ENCODE measurements at regions not wholly inside any gene's neighbourhood (a gene's known extent, or its start where the extent isn't known, plus 50 kb on each side); places are given as distances from the start of the nearest gene placed in this dataset.

DNA sequence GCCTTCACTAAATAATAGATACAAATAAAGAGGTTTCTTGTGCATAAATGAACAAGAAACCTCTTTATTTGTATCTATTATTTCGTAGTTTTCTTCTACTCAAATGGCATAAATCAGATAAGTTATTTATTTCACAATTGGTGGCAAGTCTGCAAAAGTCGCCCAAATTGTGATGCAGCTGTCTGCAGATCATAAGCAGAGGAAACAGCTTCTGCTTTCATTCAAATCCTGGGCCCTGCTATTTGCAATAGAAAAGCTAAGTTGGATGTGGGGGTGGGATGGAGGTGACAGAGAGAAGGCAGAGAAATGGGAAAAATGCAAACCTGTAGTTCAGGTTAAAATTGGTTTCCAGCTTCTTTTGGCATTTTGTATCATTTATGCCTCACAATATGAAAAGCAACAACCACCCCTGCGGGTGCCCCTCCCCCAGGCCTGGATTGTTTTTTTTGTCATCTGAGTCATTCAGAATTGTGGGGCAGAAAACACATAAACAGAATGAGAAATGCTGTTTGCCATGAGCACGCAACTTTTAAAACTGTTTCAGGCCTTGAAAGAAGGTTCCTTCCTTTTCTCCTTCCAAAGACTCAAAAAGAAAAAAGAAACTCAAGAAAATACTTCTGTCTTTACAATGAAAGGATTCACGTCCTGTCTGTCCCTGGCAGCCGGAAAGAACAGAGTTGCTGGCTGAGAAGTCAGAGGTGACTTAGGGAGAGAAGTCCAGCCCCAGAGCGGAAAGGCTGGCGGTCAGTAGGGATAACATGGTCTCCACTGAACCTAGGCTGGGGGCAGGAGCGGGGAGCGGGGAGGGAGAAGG, 132.9 kb downstream of the BAMBI start:
- intact Hi-C loops (cut with micrococcal nuclease), result no loop called here

DNA sequence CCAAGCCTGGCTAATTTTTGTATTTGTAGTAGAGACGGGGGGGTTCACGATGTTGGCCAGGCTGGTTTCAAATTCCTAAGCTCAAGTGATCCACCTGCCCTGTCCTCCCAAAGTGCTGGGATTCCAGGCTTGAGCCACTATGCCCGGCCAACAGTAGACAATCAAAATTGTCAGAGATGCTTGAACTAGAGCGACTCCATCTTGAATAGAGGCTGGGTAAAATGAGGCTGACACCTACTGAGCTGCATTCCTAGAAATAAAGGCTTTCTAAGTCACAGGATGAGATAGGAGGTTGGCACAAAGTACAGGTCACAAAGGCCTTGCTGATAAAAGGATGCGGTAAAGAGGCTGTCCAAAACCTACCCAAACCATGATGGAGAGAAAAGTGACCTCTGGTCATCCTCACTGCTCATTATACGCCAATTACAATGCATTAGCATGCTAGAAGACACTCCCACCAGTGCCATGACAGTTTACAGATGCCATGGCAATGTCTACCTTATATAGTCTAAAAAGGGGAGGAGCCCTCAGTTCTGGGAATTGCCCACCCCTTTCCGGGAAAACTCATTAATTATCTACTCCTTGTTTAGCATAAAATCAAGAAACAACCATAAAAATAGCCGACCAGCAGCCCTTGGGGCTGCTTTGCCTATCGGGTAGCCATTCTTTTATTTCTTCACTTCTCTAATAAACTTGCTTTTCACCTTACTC, 134.5 kb downstream of the BAMBI start:
- intact Hi-C loops (cut with micrococcal nuclease), result no loop called here

DNA sequence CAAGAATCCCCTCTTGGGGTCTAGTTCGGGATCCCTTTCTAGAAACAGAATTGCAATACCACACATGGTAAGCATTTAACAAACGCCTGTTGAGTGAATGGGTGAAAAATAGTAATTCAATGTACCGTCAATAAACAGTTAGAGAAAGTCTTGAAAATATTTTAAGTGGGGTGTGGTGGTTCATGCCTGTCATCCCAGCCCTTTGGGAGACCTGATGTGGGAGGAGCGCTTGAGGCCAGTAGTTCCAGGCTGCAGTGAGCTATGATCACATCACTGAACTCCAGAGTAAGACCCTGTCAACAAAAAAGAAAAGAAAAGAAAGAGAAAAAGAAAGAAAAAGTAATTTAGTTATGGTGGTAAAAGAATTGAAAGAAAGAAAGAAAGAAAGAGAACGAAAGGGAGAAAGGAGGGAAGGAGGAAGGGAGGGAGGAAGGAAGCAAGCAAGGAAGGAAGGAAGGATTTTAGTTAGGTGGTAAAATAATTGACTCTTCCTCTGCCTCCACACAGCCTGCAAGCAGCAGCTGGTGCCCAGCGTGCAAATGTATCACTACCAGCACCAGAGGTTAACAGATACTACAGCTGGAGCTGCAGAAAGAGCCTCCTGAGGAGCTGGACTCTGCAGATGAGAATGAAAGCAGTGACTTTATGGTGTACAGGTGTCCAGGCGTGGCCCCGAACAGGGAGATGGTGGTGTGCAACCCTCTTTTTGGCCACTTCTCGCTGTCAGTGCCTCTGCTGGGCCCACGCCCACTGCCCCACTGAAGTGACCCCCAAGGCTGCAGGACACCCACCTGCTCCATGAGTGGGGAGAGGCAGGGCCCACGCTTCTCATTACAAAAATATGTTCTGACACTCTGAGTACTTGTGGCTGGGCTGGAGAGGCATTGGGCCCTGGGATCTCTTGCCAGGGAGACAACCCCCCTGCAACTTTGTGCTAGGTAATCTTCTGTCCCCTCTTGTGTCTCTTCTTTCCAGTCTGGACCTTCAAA, 135.4 kb downstream of the BAMBI start:
- intact Hi-C loops (cut with micrococcal nuclease), result no loop called here

DNA sequence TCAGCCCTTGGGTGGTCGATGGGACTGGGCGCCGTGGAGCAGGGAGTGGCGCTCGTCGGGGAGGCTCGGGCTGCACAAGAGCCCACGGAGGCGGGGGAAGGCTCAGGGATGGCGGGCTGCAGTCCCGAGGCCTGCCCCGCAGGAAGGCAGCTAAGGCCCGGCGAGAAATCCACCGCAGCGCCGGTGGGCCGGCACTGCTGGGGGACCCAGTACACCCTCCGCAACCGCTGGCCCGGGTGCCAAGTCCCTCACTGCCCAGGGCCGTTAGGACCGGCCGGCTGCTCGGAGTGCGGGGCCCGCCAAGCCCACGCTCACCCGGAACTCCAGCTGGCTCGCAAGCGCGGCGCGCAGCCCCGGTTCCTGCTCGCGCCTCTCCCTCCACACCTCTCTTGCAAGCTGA, 138.4 kb downstream of the BAMBI start:
- intact Hi-C loops (cut with micrococcal nuclease), result no loop called here

DNA sequence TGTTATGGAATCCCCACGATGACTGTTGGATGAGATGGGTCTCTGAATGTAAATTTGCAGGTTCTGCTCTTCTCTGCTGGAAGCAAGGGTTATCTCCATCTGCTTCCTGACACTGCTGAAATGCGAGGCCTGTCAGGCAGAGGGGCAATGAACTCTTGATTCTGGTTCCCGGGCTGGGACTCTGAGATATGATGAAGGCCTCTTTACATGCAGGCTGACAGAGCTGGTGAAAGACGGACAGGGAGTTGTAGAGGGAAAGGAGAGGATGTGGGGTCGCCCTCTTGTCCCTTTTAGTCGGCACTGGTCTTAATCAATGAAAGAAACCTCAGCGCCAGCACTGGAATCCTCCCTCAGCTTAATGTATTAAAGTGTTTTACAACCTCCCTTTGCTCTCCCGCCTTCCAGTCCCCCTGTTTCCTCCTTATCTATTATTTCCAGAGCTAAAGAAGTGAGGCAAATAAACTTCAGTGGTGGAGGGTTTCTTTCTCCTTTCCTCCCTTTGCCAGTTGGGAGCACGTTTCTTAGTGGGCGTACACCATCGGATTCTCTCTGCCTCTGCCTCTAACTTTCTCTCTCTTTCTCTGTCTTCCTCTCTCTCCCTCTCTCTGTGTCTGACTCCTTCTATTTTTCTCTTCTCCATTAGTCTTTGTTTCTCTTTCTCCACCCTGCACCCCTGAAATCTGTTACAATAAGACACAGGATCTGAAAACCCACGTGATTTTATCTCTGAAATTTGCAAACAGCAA, 145.6 kb downstream of the BAMBI start:
- intact Hi-C loops (cut with micrococcal nuclease), result no loop called here

DNA sequence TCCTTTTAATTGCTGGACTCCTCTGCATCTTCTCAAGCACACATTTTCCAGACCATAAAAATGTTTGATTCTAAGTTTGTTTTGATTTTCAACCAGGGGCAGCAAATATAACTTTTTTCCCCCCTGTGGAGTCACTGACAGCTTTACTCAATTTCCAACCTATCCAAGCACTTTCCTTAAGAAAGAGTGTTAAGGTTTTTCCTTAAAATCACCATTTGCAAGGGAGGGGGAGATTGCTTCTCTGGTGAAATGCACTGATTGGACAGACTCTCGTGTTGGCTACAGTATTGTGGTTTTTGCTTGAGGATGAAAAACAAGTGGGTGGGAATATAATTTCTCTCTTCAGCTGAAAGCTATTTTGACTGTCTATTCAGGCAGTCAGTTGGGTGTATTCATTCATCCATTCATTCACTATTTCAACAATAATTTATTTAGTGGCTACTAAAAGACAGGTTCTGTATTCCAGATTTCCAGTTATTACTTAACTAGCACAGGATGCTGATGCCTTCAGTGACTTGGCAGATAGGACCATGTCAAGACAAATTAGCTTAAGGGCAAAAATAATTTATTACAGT, 146.3 kb downstream of the BAMBI start:
- intact Hi-C loops (cut with micrococcal nuclease), result no loop called here

DNA sequence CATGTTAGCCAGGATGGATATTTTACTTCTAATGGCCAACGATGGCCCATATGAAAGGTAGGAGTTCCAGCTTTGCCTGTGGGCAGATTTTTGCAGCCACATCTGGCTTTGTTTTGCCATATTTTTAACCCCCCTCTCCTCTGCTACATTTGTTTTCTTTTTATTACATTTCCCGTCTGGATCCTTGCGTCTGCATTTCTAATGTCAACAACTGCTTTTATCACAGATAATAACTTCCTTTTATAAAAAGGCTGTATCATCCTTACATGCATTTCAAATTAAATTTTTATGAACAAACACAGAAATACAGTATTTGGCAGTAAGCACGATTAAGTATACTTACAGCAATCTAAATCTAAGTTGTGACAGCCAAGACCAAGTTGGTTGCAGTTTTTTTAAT, 156.0 kb downstream of the BAMBI start:
- intact Hi-C loops (cut with micrococcal nuclease), result no loop called here

DNA sequence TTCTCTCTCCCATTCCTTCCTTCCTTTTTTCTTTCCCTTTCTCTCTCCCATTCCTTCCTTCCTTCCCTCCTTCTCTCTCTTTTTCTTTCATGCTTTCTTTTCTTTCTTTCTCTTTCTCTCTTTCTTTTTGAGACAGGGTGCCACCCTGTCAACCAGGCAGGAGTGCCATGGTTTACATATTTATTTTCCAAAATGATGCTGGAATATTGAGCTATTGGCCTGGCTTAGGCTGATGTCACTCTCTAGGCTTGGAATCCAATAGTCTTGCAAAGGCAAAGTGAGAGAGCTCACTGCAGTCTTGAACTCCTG, 159.1 kb downstream of the BAMBI start:
- intact Hi-C loops (cut with micrococcal nuclease), result no loop called here

DNA sequence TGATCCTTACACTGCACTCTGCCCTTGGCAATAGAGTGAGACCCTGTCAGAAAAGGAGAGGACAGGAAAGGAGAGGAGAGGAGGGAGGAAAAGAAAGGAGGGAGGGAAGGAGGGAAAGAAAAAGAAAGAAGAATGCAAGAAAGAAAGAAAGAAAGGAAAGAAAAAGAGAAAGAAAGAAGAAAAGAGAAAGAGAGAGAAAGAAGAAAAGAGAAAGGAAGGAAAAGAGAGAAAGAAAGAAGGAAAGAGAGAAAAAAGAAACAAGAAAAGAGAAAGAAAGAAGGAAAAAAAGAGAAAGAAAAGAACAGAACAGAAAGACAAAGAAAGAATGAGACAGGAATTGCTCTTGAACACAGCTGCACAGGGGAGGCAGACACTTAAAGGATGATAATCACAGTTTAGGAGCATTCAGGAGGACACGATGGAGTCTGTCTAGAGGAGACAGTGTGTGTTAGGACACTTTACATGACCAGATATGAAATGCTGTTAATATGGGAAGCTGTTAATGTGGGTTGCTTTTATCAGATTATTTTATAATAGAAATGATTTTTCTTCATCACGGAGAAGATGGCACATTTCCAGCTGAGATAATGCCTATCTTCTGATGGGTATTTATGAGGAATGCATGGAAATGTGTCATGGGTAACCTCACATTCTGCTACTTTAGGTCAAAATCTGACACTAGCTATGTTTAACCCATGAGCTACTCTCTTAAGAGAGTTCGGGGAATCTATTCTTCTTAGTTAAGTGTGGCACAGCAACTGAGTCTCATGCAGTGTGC, 160.5 kb downstream of the BAMBI start:
- intact Hi-C loops (cut with micrococcal nuclease), result no loop called here

DNA sequence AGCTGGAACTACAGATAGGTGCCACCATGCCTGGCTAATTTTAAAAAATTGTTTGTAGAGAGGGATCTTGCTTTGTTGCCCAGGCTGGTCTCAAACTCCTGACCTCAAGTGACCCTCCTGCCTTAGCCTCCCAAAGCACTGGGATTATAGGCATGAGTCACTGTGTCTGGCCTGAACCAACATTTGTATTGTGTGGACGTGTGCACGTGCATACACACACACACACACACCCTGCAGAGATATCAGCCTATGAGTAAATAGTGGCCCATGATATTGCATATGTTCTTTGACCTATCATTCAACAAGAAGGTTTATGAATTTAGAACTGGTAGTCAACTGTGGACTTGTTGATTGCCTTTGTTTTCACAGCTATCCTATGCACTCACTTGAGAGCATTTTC, 161.6 kb downstream of the BAMBI start:
- intact Hi-C loops (cut with micrococcal nuclease), result no loop called here

DNA sequence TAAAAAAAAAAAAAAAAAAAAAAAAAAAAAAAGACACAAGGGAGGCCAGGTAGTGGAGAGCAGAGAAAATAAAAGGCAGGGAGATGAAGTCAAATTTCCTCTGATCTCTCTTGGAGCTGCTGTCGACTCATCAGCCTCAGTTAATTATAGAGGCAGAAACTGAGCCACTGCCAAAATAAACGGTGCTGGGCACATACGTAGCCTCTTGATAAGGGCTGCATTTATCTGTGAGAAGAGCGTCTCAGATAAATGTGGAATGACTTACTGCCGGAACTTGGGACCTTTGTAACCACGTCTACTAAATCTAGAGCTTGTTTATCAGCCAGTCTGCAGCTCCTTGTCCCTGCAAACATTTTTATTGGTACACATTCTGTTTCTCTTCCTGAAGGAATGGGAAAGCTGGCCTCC, 162.3 kb downstream of the BAMBI start:
- intact Hi-C loops (cut with micrococcal nuclease), result no loop called here

DNA sequence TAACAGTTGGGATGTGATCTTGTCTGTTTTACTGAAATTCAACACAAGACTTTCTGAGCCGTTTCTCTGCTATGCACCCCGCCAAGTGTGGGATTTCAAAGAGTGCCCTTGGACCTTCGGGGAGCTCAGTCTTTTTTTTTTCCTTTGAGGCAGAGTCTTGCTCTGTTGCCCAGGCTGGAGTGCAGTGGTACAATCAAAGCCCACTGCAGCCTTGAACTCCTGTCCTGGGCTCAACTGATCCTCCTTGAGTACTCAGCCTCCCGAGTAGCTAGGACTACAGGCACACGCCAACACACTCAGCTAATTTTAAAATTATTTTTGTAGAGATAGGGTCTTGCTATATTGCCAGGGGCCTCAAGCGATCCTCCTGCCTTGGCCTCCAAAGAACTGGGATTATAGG, 162.9 kb downstream of the BAMBI start:
- intact Hi-C loops (cut with micrococcal nuclease), result no loop called here

DNA sequence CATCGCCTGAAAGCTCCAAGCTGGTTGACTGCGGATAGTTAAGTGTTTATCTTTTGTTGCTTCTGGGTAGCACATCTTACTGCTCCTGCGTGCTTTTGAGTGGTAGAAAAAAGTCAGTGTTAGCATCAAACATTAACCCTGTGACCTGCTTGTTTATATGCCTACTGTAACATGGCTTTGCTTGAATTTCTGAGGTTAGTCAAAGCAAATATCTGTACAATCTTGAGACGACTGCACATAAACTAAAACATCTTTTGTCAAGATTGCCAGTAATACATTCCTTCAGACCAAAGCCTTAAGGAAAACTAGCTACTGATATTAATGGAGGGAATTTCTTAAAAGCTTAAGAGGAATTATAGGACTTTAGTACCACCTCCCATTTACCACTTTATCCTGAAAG, 163.7 kb downstream of the BAMBI start:
- intact Hi-C loops (cut with micrococcal nuclease), result no loop called here

DNA sequence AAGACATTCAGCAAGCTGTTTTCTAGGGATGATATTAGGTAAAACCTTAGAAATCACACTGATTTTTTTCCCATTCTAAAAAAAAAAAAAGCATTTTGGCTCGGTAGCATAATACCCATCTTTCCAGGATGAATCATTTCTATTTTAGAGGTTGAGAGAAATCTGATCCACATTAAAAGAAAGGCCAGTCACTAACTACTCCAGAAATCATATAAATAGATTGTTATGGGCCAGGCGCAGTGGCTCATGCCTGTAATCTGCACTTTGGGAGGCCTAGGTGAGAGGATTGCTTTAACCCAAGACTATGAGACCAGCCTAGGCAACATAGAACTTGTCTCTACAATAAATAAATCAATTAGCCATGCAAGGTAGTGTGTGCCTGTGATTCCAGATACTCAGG, 164.3 kb downstream of the BAMBI start:
- intact Hi-C loops (cut with micrococcal nuclease), result no loop called here

DNA sequence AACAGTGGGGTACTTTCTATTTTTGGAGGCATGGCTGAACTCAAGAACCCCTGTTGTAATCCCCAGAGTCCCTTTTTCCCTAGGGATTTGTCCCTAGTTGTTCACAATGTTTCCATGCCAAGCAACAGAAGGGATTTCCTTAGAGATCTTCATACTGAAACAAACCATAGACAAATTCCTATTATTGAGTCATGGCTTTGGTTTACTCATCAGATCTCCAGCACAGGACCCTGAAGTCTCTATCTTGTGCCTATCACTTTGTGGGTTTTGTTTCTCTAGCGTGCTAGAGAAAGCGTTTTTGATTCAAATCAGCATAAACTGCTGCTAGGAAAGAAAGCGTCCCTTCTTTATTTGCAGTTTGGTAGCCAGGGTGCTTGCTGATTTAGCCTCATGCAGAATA, 165.0 kb downstream of the BAMBI start:
- intact Hi-C loops (cut with micrococcal nuclease), result no loop called here

DNA sequence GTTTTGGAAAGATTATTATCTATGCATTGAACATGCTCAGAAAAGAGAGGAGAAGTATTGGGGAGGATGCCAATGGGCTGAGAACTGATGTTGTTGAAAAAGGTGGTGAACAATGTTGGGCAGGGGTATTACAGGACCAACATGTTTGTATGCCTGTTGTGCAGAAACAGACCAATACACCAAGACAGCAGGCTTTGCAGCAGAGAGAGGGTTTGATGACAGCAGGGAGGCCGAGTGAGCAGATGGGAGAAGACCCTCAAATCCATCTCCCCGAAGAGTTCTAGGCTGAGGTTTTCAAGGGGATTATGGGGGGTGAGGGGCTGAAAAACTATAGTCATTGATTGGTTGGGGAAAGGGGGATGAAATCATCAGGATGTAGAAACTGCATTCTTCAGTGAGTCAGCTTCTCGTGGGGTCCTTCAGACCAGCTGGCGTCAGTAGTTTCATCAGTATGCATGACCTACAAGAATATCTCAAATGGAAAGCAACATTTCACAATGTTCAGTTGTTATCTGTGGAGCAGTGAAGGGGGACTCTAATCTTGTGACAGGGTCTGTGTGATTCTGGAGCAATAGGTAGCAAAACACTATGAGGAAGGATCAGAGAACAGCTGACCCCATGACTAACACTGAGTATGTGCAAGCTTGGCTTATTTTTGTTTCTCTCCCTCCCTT, 167.8 kb downstream of the BAMBI start:
- intact Hi-C loops (cut with micrococcal nuclease), result no loop called here

DNA sequence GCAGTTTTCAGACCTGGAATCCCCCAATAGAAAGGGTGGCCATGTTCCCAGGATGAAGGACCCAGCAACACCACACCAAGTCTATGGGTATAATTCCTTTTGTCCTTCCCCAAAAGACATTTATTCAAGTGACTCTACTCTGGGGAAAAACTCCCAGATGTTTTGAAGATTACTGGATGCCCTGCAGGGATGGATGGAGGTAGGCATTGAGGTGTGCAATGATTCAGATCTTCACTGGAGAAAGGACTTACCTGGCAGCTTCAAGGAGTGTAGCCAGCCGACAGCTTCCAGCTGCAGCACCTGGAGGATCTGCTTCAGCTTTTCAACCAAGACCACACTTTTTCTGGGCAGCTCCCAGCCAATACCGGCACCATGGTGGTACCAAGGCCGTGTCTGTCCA, 172.0 kb downstream of the BAMBI start:
- intact Hi-C loops (cut with micrococcal nuclease), result no loop called here

DNA sequence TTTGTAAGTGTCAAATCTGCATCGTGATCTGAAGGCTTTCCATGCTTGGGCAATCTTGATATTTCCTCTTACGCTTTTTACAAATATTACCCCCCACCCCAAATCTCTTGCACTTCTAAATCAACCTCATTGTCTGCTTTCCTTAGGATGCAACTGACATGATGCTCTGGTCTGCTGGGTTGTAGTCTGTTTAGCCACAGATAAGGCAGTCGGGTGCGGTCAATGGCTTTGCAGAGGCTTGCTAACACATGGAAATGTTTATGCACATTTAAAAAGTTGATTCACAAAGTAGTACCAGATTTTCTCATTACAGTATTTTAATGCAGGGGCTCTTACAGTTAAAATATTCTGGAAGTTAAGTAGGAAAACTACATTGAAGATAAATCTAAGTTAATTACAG, 172.5 kb downstream of the BAMBI start:
- intact Hi-C loops (cut with micrococcal nuclease), result no loop called here

DNA sequence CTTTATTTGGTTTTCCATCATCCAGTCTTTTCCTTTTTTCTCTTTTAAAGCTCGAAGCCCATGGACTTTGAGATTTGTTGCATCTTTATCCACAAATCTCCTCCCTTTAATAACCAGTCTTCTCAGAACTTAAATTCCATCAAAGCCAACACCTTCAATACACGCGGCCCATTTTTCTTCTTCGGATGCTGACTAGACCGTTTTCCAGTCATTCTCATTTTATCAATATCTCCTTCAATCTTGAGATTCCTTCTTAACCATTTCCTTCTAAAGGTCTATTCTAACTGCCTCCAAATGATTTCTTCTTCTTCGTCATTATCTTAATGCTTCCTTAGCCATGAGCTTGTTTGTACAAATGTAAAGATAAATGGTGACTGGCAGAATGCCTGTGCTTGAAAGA, 173.5 kb downstream of the BAMBI start:
- intact Hi-C loops (cut with micrococcal nuclease), result no loop called here

DNA sequence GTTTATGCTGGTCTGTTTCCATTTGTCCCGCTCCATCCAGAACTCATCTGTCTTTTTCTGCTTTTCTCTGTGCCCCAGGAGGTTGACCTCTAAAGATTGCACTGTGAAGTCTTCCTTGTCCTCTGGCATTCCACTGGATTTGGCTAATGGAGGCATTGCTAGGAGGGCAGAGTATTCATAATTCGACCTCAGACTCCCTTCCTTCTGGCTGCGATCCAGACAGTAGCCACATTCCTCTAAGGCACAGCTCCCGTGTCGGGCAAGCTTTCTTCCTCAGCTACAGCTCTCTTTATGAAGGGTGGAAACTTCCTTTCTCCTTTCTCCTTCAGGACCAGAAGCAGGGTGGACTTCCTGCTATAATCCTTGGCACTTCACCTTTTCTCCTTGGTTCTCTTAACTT, 175.9 kb downstream of the BAMBI start:
- intact Hi-C loops (cut with micrococcal nuclease), result no loop called here

All from T-helper 1 cell treated with Interleukin-12 subunit alpha and Interleukin-12 subunit beta and Interleukin-4 antibody, amounts not matched to agents 30 ng/mL and 1 ng/mL, for 36 hours (primary cell).